BE2C (cell line): ENCODE measurements at regions not wholly inside any gene's neighbourhood (a gene's known extent, or its start where the extent isn't known, plus 50 kb on each side); places are given as distances from the start of the nearest gene placed in this dataset.
"Not testable (repeated sequence)": the region's sequence is repeated elsewhere in the genome, so short reads cannot be mapped to it uniquely, and the experiment has no call there.

Experiments used
- DNase-seq: peaks from one replicate; pipeline ENCODE4 v3.0.0-alpha.2; 2020
- H3K27me3 ChIP-seq: fragments of 250-450 bp; sonication (Bioruptor Pico); 2 replicates; pipeline ENCODE4 v1.5.1; 2020; ENCODE audit warnings: mild to moderate bottlenecking
- H3K36me3 ChIP-seq: fragments of 250-450 bp; sonication (Bioruptor Pico); 2 replicates; pipeline ENCODE4 v1.5.1; 2020; ENCODE audit warnings: mild to moderate bottlenecking
- H3K4me1 ChIP-seq: fragments of 250-450 bp; sonication (Bioruptor Pico); 2 replicates; pipeline ENCODE4 v1.5.1; 2020
- H3K4me3 ChIP-seq: 2 replicates; pipeline ENCODE4 v1.5.1; 2011; ENCODE audit warnings: low read depth, low read length
- H3K9me3 ChIP-seq: fragments of 250-450 bp; sonication (Bioruptor Pico); 2 replicates; pipeline ENCODE4 v1.5.1; 2020
- CTCF ChIP-seq: IDR thresholded peaks from 2 replicates; pipeline ENCODE4 v1.5.1; 2012; ENCODE audit warnings: mild to moderate bottlenecking, low read depth, low read length

- TF ChIP-seq CTCF, result no peak
Measured at GRCh38 chr5:13211064-13211463, 733.4 kb downstream of the DNAH5 start.

GRCh38 chr5:13207112-13207511, 737.4 kb downstream of the DNAH5 start:
- DNase-seq, result no peak
- H3K4me3 ChIP-seq, result no peak overlapping the region
- no peaks in the 10 kb centered on the region; the same call in 1 of the 2 replicates for H3K9me3 ChIP-seq
- H3K27me3 ChIP-seq, result no peaks in the 10 kb centered on the region
- H3K4me1 ChIP-seq, result no peaks in the 10 kb centered on the region
- no peak for TF ChIP-seq CTCF
- H3K36me3 ChIP-seq, result no peaks in the 10 kb centered on the region

More at GRCh38 chr5:13211064-13211463, 733.4 kb downstream of the DNAH5 start:
- DNase-seq, result no peak
- H3K4me1 ChIP-seq, result no peaks in the 10 kb centered on the region
- H3K9me3 ChIP-seq, result no peaks in the 10 kb centered on the region; the same call in 1 of the 2 replicates
- no peak overlapping the region for H3K4me3 ChIP-seq
- H3K36me3 ChIP-seq, result no peaks in the 10 kb centered on the region
- no peaks in the 10 kb centered on the region for H3K27me3 ChIP-seq

- no peaks in the 10 kb centered on the region for H3K27me3 ChIP-seq
- no peak for TF ChIP-seq CTCF
- H3K4me3 ChIP-seq, result no peak overlapping the region
- no peaks in the 10 kb centered on the region for H3K36me3 ChIP-seq
- no peaks in the 10 kb centered on the region for H3K9me3 ChIP-seq
- DNase-seq, result no peak
- no peaks in the 10 kb centered on the region for H3K4me1 ChIP-seq
Measured at GRCh38 chr5:13201022-13201421, 743.5 kb downstream of the DNAH5 start.

GRCh38 chr5:13198226-13198625, 746.3 kb downstream of the DNAH5 start:
- H3K36me3 ChIP-seq, result not testable (repeated sequence)

GRCh38 chr5:13189532-13189931, 755.0 kb downstream of the DNAH5 start:
- Histone ChIP-seq H3K27me3 (no peaks in the 10 kb centered on the region), H3K36me3 (no peaks in the 10 kb centered on the region), H3K4me1 (no peaks in the 10 kb centered on the region), H3K4me3 (no peak overlapping the region), H3K9me3 (no peaks in the 10 kb centered on the region)
- DNase-seq, result no peak
- TF ChIP-seq CTCF, result no peak

More at GRCh38 chr5:13198226-13198625, 746.3 kb downstream of the DNAH5 start:
- H3K9me3 ChIP-seq, H3K4me3 ChIP-seq, DNase-seq, H3K4me1 ChIP-seq, H3K27me3 ChIP-seq: not testable (repeated sequence)

GRCh38 chr5:13188371-13188770, 756.1 kb downstream of the DNAH5 start:
- Histone ChIP-seq H3K36me3 (no peaks in the 10 kb centered on the region), H3K4me3 (no peak overlapping the region), H3K9me3 (no peaks in the 10 kb centered on the region), H3K4me1 (no peaks in the 10 kb centered on the region), H3K27me3 (no peaks in the 10 kb centered on the region)
- no peak for TF ChIP-seq CTCF
- DNase-seq, result no peak

- Histone ChIP-seq H3K27me3 (no peaks in the 10 kb centered on the region), H3K9me3 (no peaks in the 10 kb centered on the region), H3K4me1 (no peaks in the 10 kb centered on the region), H3K4me3 (no peak overlapping the region), H3K36me3 (no peaks in the 10 kb centered on the region)
- no peak for TF ChIP-seq CTCF
- no peak for DNase-seq
Measured at GRCh38 chr5:13187186-13187585, 757.3 kb downstream of the DNAH5 start.
